A549 (cell line): ENCODE measurements at regions not wholly inside any gene's neighbourhood (a gene's known extent, or its start where the extent isn't known, plus 50 kb on each side); places are given as distances from the start of the nearest gene placed in this dataset.

Experiments
- ATAC-seq, 2 experiments: fragments of 200-7000 bp in 1 of 2; fragments of >200 bp in 1 of 2; cut with Nextera tagmentation in 1 of 2; cut with Tn5 transposase in 1 of 2; 3 replicates each; pipeline versions ENCODE4 v1.8.0 to v1.9.1; 2018 to 2020; ENCODE audit warnings: mild to moderate bottlenecking in 1 of 2, moderate library complexity in 1 of 2
- CTCF ChIA-PET: fragments of 300-600 bp; sonication (Branson Sonifier 250); formaldehyde crosslinking; extraction: SDS; loops from one replicate; lab custom pipeline; 2021; ENCODE audit warnings: antibody characterized with exemption, inconsistent platforms; lab: Yijun Ruan, JAX
- POLR2A ChIA-PET: fragments of 350-600 bp; formaldehyde crosslinking; extraction: SDS; loops from one replicate; lab custom pipeline; 2021; ENCODE audit warnings: antibody characterized with exemption, inconsistent platforms; lab: Yijun Ruan, JAX
- DNase-seq, 2 experiments: peaks; one replicate each; pipeline versions ENCODE4 v3.0.0 to v3.0.0-alpha.2; 2011 to 2016; ENCODE audit warnings: low read depth in 1 of 2, low spot score in 1 of 2
- FAIRE-seq: peaks from 2 replicates; lab custom pipeline; 2011; peaks lifted over from hg19 to GRCh38; lab: Jason Lieb, UNC
- H3K27ac ChIP-seq, 2 experiments: fragments of >200 bp; sonication (Bioruptor Twin); formaldehyde crosslinking; 3 replicates each; pipeline ENCODE4 v1.5.1; 2016 to 2017
- H3K4me1 ChIP-seq: fragments of >200 bp; sonication (Bioruptor Twin); formaldehyde crosslinking; 3 replicates; pipeline ENCODE4 v1.6.1; 2016
- H3K4me2 ChIP-seq: fragments of >200 bp; sonication (Bioruptor Twin); formaldehyde crosslinking; 3 replicates; pipeline ENCODE4 v1.6.1; 2016
- H3K4me3 ChIP-seq: fragments of >200 bp; sonication (Bioruptor Twin); formaldehyde crosslinking; 3 replicates; pipeline ENCODE4 v1.5.1; 2016
- H3K9me3 ChIP-seq: fragments of >200 bp; sonication (Bioruptor Twin); formaldehyde crosslinking; 3 replicates; pipeline ENCODE4 v1.6.1; 2016
- BCL3 ChIP-seq: fragments of >200 bp; sonication (Bioruptor Twin); formaldehyde crosslinking; IDR thresholded peaks from 3 replicates; pipeline ENCODE4 v1.6.1; 2016
- BHLHE40 ChIP-seq: IDR thresholded peaks from 2 replicates; pipeline ENCODE4 v1.6.1; 2012; ENCODE audit warnings: low read depth, low read length, inconsistent platforms
- CHD2 ChIP-seq: fragments of 150-350 bp; IDR thresholded peaks from 2 replicates; pipeline ENCODE4 v1.6.1; 2014; ENCODE audit warnings: low read length; ENCODE audit not compliant: partially characterized antibody
- EHF ChIP-seq: fragments of 250-450 bp; sonication (Bioruptor Pico); IDR thresholded peaks from 2 replicates; pipeline ENCODE4 v1.5.0; 2020; ENCODE audit warnings: mild to moderate bottlenecking
- EP300 ChIP-seq, 2 experiments: fragments of >200 bp; sonication (Bioruptor Twin); formaldehyde crosslinking; IDR thresholded peaks; 2 replicates in 1 of 2; 3 replicates in 1 of 2; pipeline ENCODE4 v1.6.1; 2016 to 2017
- ESRRA ChIP-seq: fragments of 150-350 bp; IDR thresholded peaks from 2 replicates; pipeline ENCODE4 v1.6.1; 2014; ENCODE audit warnings: mild to moderate bottlenecking, low read length, borderline replicate concordance
- GATA3 ChIP-seq: IDR thresholded peaks from 2 replicates; pipeline ENCODE4 v1.6.1; 2012; ENCODE audit warnings: borderline replicate concordance
- HDAC2 ChIP-seq: fragments of 200-600 bp; sonication (generic); IDR thresholded peaks from 2 replicates; pipeline ENCODE4 v1.6.1; 2016
- HES2 ChIP-seq: fragments of >200 bp; sonication (Bioruptor Twin); formaldehyde crosslinking; IDR thresholded peaks from 2 replicates; pipeline ENCODE4 v1.6.1; 2016
- HMGXB4 ChIP-seq: fragments of 250-450 bp; sonication (Bioruptor Pico); IDR thresholded peaks from 2 replicates; pipeline ENCODE4 v1.5.0; 2021; ENCODE audit warnings: mild to moderate bottlenecking, moderate library complexity, borderline replicate concordance
- HOXA7 ChIP-seq: fragments of 250-450 bp; sonication (Bioruptor Pico); IDR thresholded peaks from 2 replicates; pipeline ENCODE4 v1.5.0; 2020; ENCODE audit warnings: mild to moderate bottlenecking, moderate library complexity
- HOXB13 ChIP-seq: fragments of 250-450 bp; sonication (Bioruptor Pico); IDR thresholded peaks from 2 replicates; pipeline ENCODE4 v1.5.0; 2020; ENCODE audit warnings: low read depth, mild to moderate bottlenecking, moderate library complexity
- HOXB5 ChIP-seq: fragments of 250-450 bp; sonication (Bioruptor Pico); IDR thresholded peaks from 2 replicates; pipeline ENCODE4 v1.5.0; 2020; ENCODE audit warnings: mild to moderate bottlenecking, moderate library complexity
- JUN ChIP-seq, 2 experiments: fragments of >200 bp; sonication (Bioruptor Twin); formaldehyde crosslinking; IDR thresholded peaks; 2 replicates in 1 of 2; 3 replicates in 1 of 2; pipeline ENCODE4 v1.6.1; 2016 to 2017
- JUNB ChIP-seq: fragments of >200 bp; sonication (Bioruptor Twin); formaldehyde crosslinking; IDR thresholded peaks from 2 replicates; pipeline ENCODE4 v1.6.1; 2016
- KDM1A ChIP-seq: fragments of 200-600 bp; sonication (generic); IDR thresholded peaks from 2 replicates; pipeline ENCODE4 v1.6.1; 2016; ENCODE audit warnings: low read depth, mild to moderate bottlenecking
- MAFK ChIP-seq: fragments of 450-650 bp; IDR thresholded peaks from 2 replicates; pipeline ENCODE4 v1.6.1; 2014; ENCODE audit not compliant: partially characterized antibody
- MAZ ChIP-seq: fragments of 150-350 bp; IDR thresholded peaks from 2 replicates; pipeline ENCODE4 v1.6.1; 2014; ENCODE audit warnings: antibody characterized with exemption, low read depth, low read length, borderline replicate concordance
- MYC ChIP-seq: IDR thresholded peaks from 2 replicates; pipeline ENCODE4 v1.6.1; 2012; ENCODE audit warnings: mild to moderate bottlenecking, inconsistent platforms, low read length, improper control_type of control experiment, borderline replicate concordance
- NFE2L2 ChIP-seq: fragments of 150-350 bp; conservative IDR thresholded peaks from 2 replicates; pipeline ENCODE4 v1.6.1; 2014; ENCODE audit warnings: low read length
- NPAS2 ChIP-seq: fragments of 250-450 bp; sonication (Bioruptor Pico); IDR thresholded peaks from 2 replicates; pipeline ENCODE4 v1.8.0; 2022; ENCODE audit warnings: mild to moderate bottlenecking, moderate library complexity, borderline replicate concordance
- POLR2A ChIP-seq: IDR thresholded peaks from 2 replicates; pipeline ENCODE4 v1.6.1; 2012; ENCODE audit warnings: mild to moderate bottlenecking, low read length
- RARB ChIP-seq: fragments of 250-450 bp; sonication (Bioruptor Pico); IDR thresholded peaks from 2 replicates; pipeline ENCODE4 v1.8.0; 2021; ENCODE audit warnings: mild to moderate bottlenecking, moderate library complexity
- SMC3 ChIP-seq: fragments of >200 bp; sonication (Bioruptor Twin); formaldehyde crosslinking; IDR thresholded peaks from 3 replicates; pipeline ENCODE4 v1.6.1; 2018; ENCODE audit warnings: inconsistent platforms
- TFCP2L1 ChIP-seq: fragments of 250-450 bp; sonication (Bioruptor Pico); IDR thresholded peaks from 2 replicates; pipeline ENCODE4 v1.5.0; 2021; ENCODE audit warnings: mild to moderate bottlenecking
- TP53 ChIP-seq: fragments of 250-450 bp; sonication (Bioruptor Pico); IDR thresholded peaks from 2 replicates; pipeline ENCODE4 v1.5.0; 2021; ENCODE audit warnings: mild to moderate bottlenecking, moderate library complexity
- USF2 ChIP-seq: fragments of 450-650 bp; IDR thresholded peaks from 2 replicates; pipeline ENCODE4 v1.6.1; 2014; ENCODE audit warnings: antibody characterized with exemption
- ZFP36 ChIP-seq: fragments of 450-650 bp; IDR thresholded peaks from 2 replicates; pipeline ENCODE4 v1.6.1; 2014; ENCODE audit warnings: borderline replicate concordance; ENCODE audit not compliant: partially characterized antibody
- ZSCAN20 ChIP-seq: fragments of 250-450 bp; sonication (Bioruptor Pico); IDR thresholded peaks from 2 replicates; pipeline ENCODE4 v1.8.0; 2022; ENCODE audit warnings: mild to moderate bottlenecking, moderate library complexity
- WGBS: methylation state at CpG from one replicate; pipeline ENCODE4 v1.1.6; 2017; ENCODE audit errors: missing lambda C conversion rate; 5-methylcytosine and 5-hydroxymethylcytosine counted together

GRCh38 chr17:77428020-77428748 is 287.4 kb downstream of the SEC14L1 start:
- no peak for DNase-seq
- H3K4me3 ChIP-seq: no peak overlapping the region
- H3K4me2 ChIP-seq: peak overlapping the region; percentile 78
- no peak for ATAC-seq
- H3K4me1 ChIP-seq: peaks cover 79% of the 10 kb centered on the region
- CTCF ChIA-PET: interaction anchor here (0.7 to 18.7 kb wide), 15 partner anchors 10 to 156 kb away, joined by 3 to 198 read pairs (median 8); no protein-coding TSS in a partner anchor
- H3K9me3 ChIP-seq: no peaks in the 10 kb centered on the region
- POLR2A ChIA-PET: interaction anchor here (1.3 kb wide), 1 partner anchor 530 kb away, joined by 5 read pairs; the partner anchor contains the start of gene TNRC6C
- no peak for TF ChIP-seq HES2
- TF ChIP-seq ZSCAN20 (CRISPR knock-in tag): no peak
- TF ChIP-seq POLR2A: no peak
- TF ChIP-seq EP300 (IDR thresholded peaks at IDR 0.05): no peak
- TF ChIP-seq JUNB: no peak
- no peak for TF ChIP-seq HOXB5 (CRISPR knock-in tag)
- TF ChIP-seq BHLHE40: no peak
- TF ChIP-seq NFE2L2: no peak
- no peak for TF ChIP-seq MAFK
- TF ChIP-seq SMC3: no peak
- 0 out of 2 replicates have a peak, but pooled peaks have one; percentile 59 for TF ChIP-seq TFCP2L1
- peak; percentile 97 for TF ChIP-seq ZFP36
- TF ChIP-seq ESRRA: no peak
- peak; percentile 53 to 77; a peak in 2 of 5 replicates for TF ChIP-seq JUN (IDR thresholded peaks at IDR 0.05)
- TF ChIP-seq HMGXB4 (CRISPR knock-in tag): no peak
- TF ChIP-seq BCL3: no peak
- TF ChIP-seq EHF (CRISPR knock-in tag): no peak
- no peak for TF ChIP-seq MAZ
- peak; percentile 71; the same call in 1 of the 2 replicates for TF ChIP-seq KDM1A
- no peak for TF ChIP-seq USF2
- TF ChIP-seq NPAS2 (CRISPR knock-in tag): no peak
- no peak for FAIRE-seq
- WGBS: 68% methylated on average over 13 of the region's 13 CpGs
- H3K27ac ChIP-seq: peak overlapping the region; percentile 75 to 95

GRCh38 chr17:77428749-77429368 is 288.1 kb downstream of the SEC14L1 start:
- ChIA-PET CTCF (interaction anchor here (1.1 to 18.7 kb wide), 14 partner anchors 10 to 125 kb away, joined by 3 to 198 read pairs (median 12); no protein-coding TSS in a partner anchor), POLR2A (interaction anchor here (0.6 kb wide), 1 partner anchor 104 kb away, joined by 3 read pairs; no protein-coding TSS in a partner anchor)
- Histone ChIP-seq H3K4me3 (no peak overlapping the region), H3K9me3 (no peaks in the 10 kb centered on the region)
- ATAC-seq (no peak), DNase-seq (no peak)
- 76% methylated on average over 16 of the region's 16 CpGs for WGBS
- TF ChIP-seq BCL3 (no peak), TP53 (CRISPR knock-in tag) (no peak), HOXA7 (CRISPR knock-in tag) (no peak), HOXB13 (no peak), MYC (no peak), CHD2 (no peak), RARB (no peak), GATA3 (no peak), TFCP2L1 (no peak), MAFK (no peak), MAZ (no peak), NPAS2 (CRISPR knock-in tag) (no peak), HDAC2 (no peak)
- TF ChIP-seq, all 56 proteins: peak for 0
- peak overlapping the region; percentile 75 to 95 for H3K27ac ChIP-seq
- no peak for FAIRE-seq
- H3K4me1 ChIP-seq: peaks cover 72% of the 10 kb centered on the region
- H3K4me2 ChIP-seq: peak overlapping the region; percentile 78; the same call in 1 of the 3 replicates
